ENCODE measurements at regions not wholly inside any gene's neighbourhood (a gene's known extent, or its start where the extent isn't known, plus 50 kb on each side); places are given as distances from the start of the nearest gene placed in this dataset.

DNA sequence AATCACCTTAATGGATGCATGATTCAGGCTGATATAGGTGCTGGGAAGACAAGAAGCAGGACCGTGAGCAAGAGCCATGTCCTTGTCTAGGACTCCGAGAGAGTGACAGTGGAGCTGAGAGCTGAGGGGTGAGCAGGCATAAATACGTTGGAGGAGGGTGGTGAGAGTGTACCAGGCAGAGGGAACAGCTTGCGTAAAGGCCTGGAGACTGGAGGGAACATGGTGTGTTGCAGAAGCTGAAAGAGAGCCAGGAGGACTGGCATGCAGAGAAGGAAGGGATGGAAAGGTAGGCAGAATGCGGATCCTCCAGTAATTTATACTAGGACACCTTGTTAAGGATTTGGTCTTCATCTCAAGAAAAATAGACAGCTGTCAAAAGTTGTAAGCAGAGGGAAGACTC lies 653.2 kb downstream of the HS3ST4 start:
- ChIA-PET POLR2A (no interaction called here), CTCF (no interaction called here)
- Mint-ChIP-seq H3K27ac (no peak overlapping the region), H3K9me3 (no peaks in the 10 kb centered on the region), H3K4me1 (no peaks in the 10 kb centered on the region), H3K27me3 (peaks cover 3 to 5% of the 10 kb centered on the region in 2 donors), H3K36me3 (no peaks in the 10 kb centered on the region), H3K4me3 (no peak overlapping the region)
- no peak for ATAC-seq (replicated peaks in 1 of 4)
- H3K27ac ChIP-seq (ENCODE audit: low read length), result no peak overlapping the region
- peaks cover 0 to 7% of the 10 kb centered on the region in 2 experiments for H3K27me3 ChIP-seq (replicated peaks in 1 of 2; ENCODE audit: control insufficient read depth in 2 of 2, extremely low read depth in 1 of 2, insufficient read depth in 2 of 2, low read length in 1 of 2)
- DNase-seq, result no peak
- WGBS (ENCODE audit: insufficient coverage), result 80% methylated on average over 3 of the region's 5 CpGs
- no peaks in the 10 kb centered on the region for H3K4me1 ChIP-seq (ENCODE audit: control insufficient read depth in 1 of 2, extremely low read depth in 1 of 2, insufficient read depth in 2 of 2, low read length in 2 of 2)
- H3K36me3 ChIP-seq (ENCODE audit: control insufficient read depth in 2 of 2, extremely low read depth in 1 of 2, insufficient read depth in 1 of 2, low read length in 1 of 2), result no peaks in the 10 kb centered on the region
- no peak overlapping the region for H3K4me3 ChIP-seq (ENCODE audit: control insufficient read depth in 1 of 2, extremely low read depth in 1 of 2, low read length in 1 of 2)
- no peaks in the 10 kb centered on the region for H3K9me3 ChIP-seq

DNA sequence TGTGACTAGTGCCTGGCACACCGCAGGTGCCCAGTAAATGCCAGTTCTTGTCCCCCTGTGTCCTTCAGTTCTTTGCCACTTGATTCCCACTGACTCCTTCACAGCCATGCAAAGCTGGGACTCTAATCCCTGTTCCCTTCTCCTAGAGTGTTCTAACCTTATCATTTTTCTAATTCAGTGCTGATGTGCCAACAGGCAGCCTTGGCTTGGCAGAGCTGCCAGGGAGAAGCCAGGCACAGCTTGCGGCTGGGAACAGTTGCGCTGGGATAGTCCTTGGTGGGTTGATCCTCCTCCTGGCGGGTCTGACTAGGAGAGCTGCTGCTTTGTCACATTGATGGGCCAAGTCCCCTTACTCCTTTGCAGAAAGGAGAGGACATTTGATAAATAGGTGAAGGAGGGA lies 654.2 kb downstream of the HS3ST4 start:
- no peak overlapping the region for H3K27ac ChIP-seq (ENCODE audit: low read length)
- POLR2A ChIA-PET, result no interaction called here
- H3K9me3 ChIP-seq, result no peaks in the 10 kb centered on the region
- Mint-ChIP-seq H3K4me1 (no peaks in the 10 kb centered on the region), H3K27ac (no peak overlapping the region), H3K4me3 (no peak overlapping the region), H3K27me3 (peaks cover 3 to 5% of the 10 kb centered on the region in 2 donors), H3K9me3 (peaks cover 0 to 1% (median 0%) of the 10 kb centered on the region in 3 donors), H3K36me3 (no peaks in the 10 kb centered on the region)
- no peak overlapping the region for H3K4me3 ChIP-seq (ENCODE audit: control insufficient read depth in 1 of 2, extremely low read depth in 1 of 2, low read length in 1 of 2)
- DNase-seq (no peak), ATAC-seq (replicated peaks in 1 of 4) (no peak)
- WGBS (ENCODE audit: insufficient coverage), result 80% methylated on average over 4 of the region's 4 CpGs
- no peaks in the 10 kb centered on the region for H3K4me1 ChIP-seq (ENCODE audit: control insufficient read depth in 1 of 2, extremely low read depth in 1 of 2, insufficient read depth in 2 of 2, low read length in 2 of 2)
- peaks cover 0 to 7% of the 10 kb centered on the region in 2 experiments for H3K27me3 ChIP-seq (replicated peaks in 1 of 2; ENCODE audit: control insufficient read depth in 2 of 2, extremely low read depth in 1 of 2, insufficient read depth in 2 of 2, low read length in 1 of 2)
- CTCF ChIA-PET, result no interaction called here
- H3K36me3 ChIP-seq (ENCODE audit: control insufficient read depth in 2 of 2, extremely low read depth in 1 of 2, insufficient read depth in 1 of 2, low read length in 1 of 2), result no peaks in the 10 kb centered on the region

DNA sequence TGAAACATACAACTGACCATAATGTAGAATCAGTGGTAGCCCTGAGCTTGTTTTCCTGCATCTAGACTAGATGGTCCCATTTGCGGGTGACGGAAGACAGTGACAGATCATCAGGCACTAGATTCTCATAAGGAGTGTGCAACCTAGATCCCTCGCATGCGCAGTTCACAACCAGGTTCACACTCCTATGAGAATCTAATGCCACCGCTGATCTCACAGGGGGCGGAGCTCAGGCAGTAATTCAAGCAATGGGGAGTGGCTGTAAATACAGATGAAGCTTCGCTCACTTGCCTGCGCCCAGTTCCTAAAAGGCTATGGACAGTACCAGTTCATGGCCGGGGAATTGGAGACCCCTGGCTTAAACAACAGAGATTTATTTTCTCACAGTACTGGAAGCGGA lies 656.3 kb downstream of the HS3ST4 start:
- no peak overlapping the region for H3K4me3 Mint-ChIP-seq
- no peaks in the 10 kb centered on the region for H3K4me1 ChIP-seq (ENCODE audit: control insufficient read depth in 1 of 2, extremely low read depth in 1 of 2, insufficient read depth in 2 of 2, low read length in 2 of 2)
- POLR2A ChIA-PET, result no interaction called here
- no peak for ATAC-seq (replicated peaks in 1 of 4)
- no peaks in the 10 kb centered on the region for H3K4me1 Mint-ChIP-seq
- CTCF ChIA-PET, result no interaction called here
- peaks cover 0 to 3% of the 10 kb centered on the region in 2 experiments for H3K27me3 ChIP-seq (replicated peaks in 1 of 2; ENCODE audit: control insufficient read depth in 2 of 2, extremely low read depth in 1 of 2, insufficient read depth in 2 of 2, low read length in 1 of 2)
- H3K9me3 ChIP-seq, result no peaks in the 10 kb centered on the region
- H3K27ac Mint-ChIP-seq, result no peak overlapping the region
- H3K36me3 Mint-ChIP-seq, result no peaks in the 10 kb centered on the region
- no peak for DNase-seq
- no peak overlapping the region for H3K27ac ChIP-seq (ENCODE audit: low read length)
- H3K27me3 Mint-ChIP-seq, result peaks cover 3 to 11% of the 10 kb centered on the region in 2 donors
- H3K4me3 ChIP-seq (ENCODE audit: control insufficient read depth in 1 of 2, extremely low read depth in 1 of 2, low read length in 1 of 2), result no peak overlapping the region
- peaks cover 0 to 10% (median 2%) of the 10 kb centered on the region in 3 donors for H3K9me3 Mint-ChIP-seq
- H3K36me3 ChIP-seq (ENCODE audit: control insufficient read depth in 2 of 2, extremely low read depth in 1 of 2, insufficient read depth in 1 of 2, low read length in 1 of 2), result no peaks in the 10 kb centered on the region
- 82% methylated on average over 4 of the region's 10 CpGs for WGBS (ENCODE audit: insufficient coverage)

DNA sequence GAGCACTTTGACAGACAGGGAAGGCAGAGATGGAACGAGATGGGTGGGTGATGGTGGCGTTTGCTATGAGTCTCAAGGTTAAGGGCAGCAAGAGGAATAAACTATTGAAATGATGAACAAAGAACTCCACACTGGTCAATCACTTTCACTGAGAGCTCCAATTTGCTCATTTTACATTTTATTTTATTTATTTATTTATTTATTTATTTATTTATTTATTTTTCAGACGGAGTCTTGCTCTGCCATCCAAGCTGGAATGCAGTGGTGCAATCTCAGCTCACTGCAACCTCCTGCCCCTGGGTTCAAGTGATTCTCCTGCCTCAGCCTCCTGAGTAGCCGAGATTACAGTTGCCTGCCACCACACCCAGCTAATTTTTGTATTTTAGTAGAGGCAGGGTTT lies 669.1 kb downstream of the HS3ST4 start:
- Mint-ChIP-seq H3K4me1 (no peaks in the 10 kb centered on the region), H3K27ac (no peak overlapping the region), H3K27me3 (peaks cover 7 to 19% of the 10 kb centered on the region in 2 donors), H3K4me3 (no peak overlapping the region), H3K36me3 (no peaks in the 10 kb centered on the region), H3K9me3 (peaks cover 4 to 6% (median 4%) of the 10 kb centered on the region in 3 donors)
- DNase-seq (no peak), ATAC-seq (replicated peaks in 1 of 4) (no peak)
- H3K4me1 ChIP-seq (ENCODE audit: control insufficient read depth in 1 of 2, extremely low read depth in 1 of 2, insufficient read depth in 2 of 2, low read length in 2 of 2), result no peaks in the 10 kb centered on the region
- POLR2A ChIA-PET, result no interaction called here
- no peak overlapping the region for H3K27ac ChIP-seq (ENCODE audit: low read length)
- CTCF ChIA-PET, result no interaction called here
- H3K36me3 ChIP-seq (ENCODE audit: control insufficient read depth in 2 of 2, extremely low read depth in 1 of 2, insufficient read depth in 1 of 2, low read length in 1 of 2), result no peaks in the 10 kb centered on the region
- no peak overlapping the region for H3K4me3 ChIP-seq (ENCODE audit: control insufficient read depth in 1 of 2, extremely low read depth in 1 of 2, low read length in 1 of 2)
- H3K27me3 ChIP-seq (replicated peaks in 1 of 2; ENCODE audit: control insufficient read depth in 2 of 2, extremely low read depth in 1 of 2, insufficient read depth in 2 of 2, low read length in 1 of 2), result peaks cover 0 to 8% of the 10 kb centered on the region in 2 experiments
- H3K9me3 ChIP-seq, result no peaks in the 10 kb centered on the region
- WGBS (ENCODE audit: insufficient coverage), result no CpG with 5 or more reads among the region's 4 CpGs

DNA sequence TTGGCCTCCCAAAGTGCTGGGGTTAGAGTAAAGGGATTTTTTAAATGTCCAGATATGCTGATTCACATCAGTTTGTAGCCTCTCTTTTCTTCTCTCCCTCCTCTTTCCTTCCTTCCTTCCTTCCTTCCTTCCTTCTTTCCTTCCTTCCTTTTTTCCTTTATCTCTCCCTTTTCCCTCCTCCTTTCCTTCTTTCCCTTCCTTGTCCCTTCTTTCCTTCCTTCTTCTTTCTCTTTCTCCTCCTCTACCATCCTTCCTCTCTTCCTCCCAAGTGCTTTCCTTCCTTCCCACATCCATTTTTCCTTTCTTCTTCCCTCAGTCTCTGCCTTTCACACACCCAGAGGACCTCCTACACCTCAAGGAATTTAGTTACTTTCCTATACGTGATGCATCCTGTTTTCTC lies 671.8 kb downstream of the HS3ST4 start:
- no peak for ATAC-seq (replicated peaks in 1 of 4)
- Histone ChIP-seq H3K9me3 (no peaks in the 10 kb centered on the region), H3K36me3 (ENCODE audit: control insufficient read depth in 2 of 2, extremely low read depth in 1 of 2, insufficient read depth in 1 of 2, low read length in 1 of 2) (no peaks in the 10 kb centered on the region), H3K4me3 (ENCODE audit: control insufficient read depth in 1 of 2, extremely low read depth in 1 of 2, low read length in 1 of 2) (no peak overlapping the region), H3K4me1 (ENCODE audit: control insufficient read depth in 1 of 2, extremely low read depth in 1 of 2, insufficient read depth in 2 of 2, low read length in 2 of 2) (no peaks in the 10 kb centered on the region), H3K27ac (ENCODE audit: low read length) (no peak overlapping the region), H3K27me3 (replicated peaks in 1 of 2; ENCODE audit: control insufficient read depth in 2 of 2, extremely low read depth in 1 of 2, insufficient read depth in 2 of 2, low read length in 1 of 2) (peaks cover 0 to 8% of the 10 kb centered on the region in 2 experiments)
- Mint-ChIP-seq H3K27ac (no peak overlapping the region), H3K4me3 (no peak overlapping the region), H3K4me1 (no peaks in the 10 kb centered on the region), H3K9me3 (no peaks in the 10 kb centered on the region), H3K27me3 (peaks cover 23 to 29% of the 10 kb centered on the region in 2 donors), H3K36me3 (no peaks in the 10 kb centered on the region)
- ChIA-PET CTCF (no interaction called here), POLR2A (no interaction called here)
- 50% methylated on average over 1 of the region's 1 CpG for WGBS (ENCODE audit: insufficient coverage)
- DNase-seq, result no peak

DNA sequence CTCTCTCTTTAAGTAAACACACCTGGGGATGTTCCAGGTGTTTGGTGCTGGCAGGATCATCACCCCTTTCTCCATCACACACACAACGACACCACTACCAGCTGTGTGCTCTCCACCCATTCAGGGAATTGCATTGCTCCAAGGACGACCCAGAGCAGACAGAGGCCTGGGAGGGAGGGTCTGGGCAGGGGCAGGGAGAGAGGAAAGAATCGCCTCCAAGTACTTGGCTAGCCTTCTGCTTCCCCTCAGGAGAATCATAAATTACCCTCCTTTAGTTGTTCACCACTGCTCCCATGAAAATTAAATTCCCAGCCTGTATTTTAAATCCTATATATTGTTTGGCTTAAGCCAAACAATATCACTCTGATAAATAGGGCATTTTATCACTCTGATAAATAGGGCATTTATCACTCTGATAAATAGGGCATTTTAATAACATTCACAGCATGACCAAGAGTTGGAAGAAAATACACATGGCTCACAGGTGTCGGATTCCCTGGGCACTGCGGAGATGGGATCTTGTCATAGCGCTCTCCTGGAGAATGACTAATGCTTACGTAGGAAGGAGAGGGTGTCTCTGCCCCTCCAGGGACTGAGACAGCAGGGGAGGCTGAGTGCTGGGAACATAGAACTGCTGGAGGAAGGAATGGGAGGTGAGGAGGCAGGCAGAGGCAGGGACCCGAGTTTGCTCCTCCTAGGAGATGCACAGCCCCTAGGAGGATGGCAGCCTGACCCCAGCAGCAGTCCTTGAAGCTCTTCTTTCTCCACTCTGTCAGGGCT lies 673.6 kb downstream of the HS3ST4 start:
- ChIA-PET POLR2A (no interaction called here), CTCF (no interaction called here)
- Mint-ChIP-seq H3K27ac (no peak overlapping the region), H3K36me3 (no peaks in the 10 kb centered on the region), H3K9me3 (no peaks in the 10 kb centered on the region), H3K27me3 (peaks cover 23 to 29% of the 10 kb centered on the region in 2 donors), H3K4me3 (no peak overlapping the region), H3K4me1 (no peaks in the 10 kb centered on the region)
- ATAC-seq (replicated peaks in 1 of 4) (no peak), DNase-seq (no peak)
- Histone ChIP-seq H3K4me3 (ENCODE audit: control insufficient read depth in 1 of 2, extremely low read depth in 1 of 2, low read length in 1 of 2) (no peak overlapping the region), H3K36me3 (ENCODE audit: control insufficient read depth in 2 of 2, extremely low read depth in 1 of 2, insufficient read depth in 1 of 2, low read length in 1 of 2) (no peaks in the 10 kb centered on the region), H3K9me3 (no peaks in the 10 kb centered on the region), H3K4me1 (ENCODE audit: control insufficient read depth in 1 of 2, extremely low read depth in 1 of 2, insufficient read depth in 2 of 2, low read length in 2 of 2) (no peaks in the 10 kb centered on the region), H3K27me3 (replicated peaks in 1 of 2; ENCODE audit: control insufficient read depth in 2 of 2, extremely low read depth in 1 of 2, insufficient read depth in 2 of 2, low read length in 1 of 2) (peaks cover 0 to 8% of the 10 kb centered on the region in 2 experiments), H3K27ac (ENCODE audit: low read length) (no peak overlapping the region)
- 54% methylated on average over 3 of the region's 8 CpGs for WGBS (ENCODE audit: insufficient coverage)
